GM19463 (cell line): ENCODE measurements at regions not wholly inside any gene's neighbourhood (a gene's known extent, or its start where the extent isn't known, plus 50 kb on each side); places are given as distances from the start of the nearest gene placed in this dataset.
"Not testable (repeated sequence)": the region's sequence is repeated elsewhere in the genome, so short reads cannot be mapped to it uniquely, and the experiment has no call there.

Experiments
- ATAC-seq: cut with Tn5 transposase; IDR thresholded peaks from one replicate; pipeline ENCODE4 v1.9.1; 2021; ENCODE audit warnings: mild to moderate bottlenecking, moderate library complexity; ENCODE audit not compliant: unreplicated experiment

GRCh38 chr1:217921126-217921904 is 290.2 kb downstream of the SPATA17 start:
- no peak for ATAC-seq

- ATAC-seq = no peak
Observed at GRCh38 chr1:217924924-217925323, 293.8 kb downstream of the SPATA17 start.

GRCh38 chr1:217929213-217929885 is 298.2 kb downstream of the SPATA17 start:
- ATAC-seq = no peak

DNA sequence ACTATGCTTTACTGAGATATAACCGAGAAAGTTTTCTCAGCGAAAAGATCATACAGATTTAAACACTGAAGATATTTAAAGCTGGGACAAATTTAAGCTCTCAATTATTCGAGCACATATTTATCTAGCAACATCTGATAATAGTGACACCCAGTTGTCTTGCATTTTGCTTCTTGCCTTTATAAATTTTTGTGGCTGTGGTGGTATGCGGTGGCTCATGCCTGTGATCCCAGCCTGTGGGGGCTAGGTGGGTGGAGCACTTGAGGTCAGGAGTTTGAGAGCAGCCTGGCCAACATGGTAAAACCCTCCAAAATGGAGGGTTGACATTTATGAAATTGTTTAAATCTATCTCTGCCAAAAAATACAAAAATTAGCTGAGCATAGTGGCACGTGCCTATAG is 312.2 kb downstream of the SPATA17 start:
- no peak for ATAC-seq

- no peak for ATAC-seq
Observed at GRCh38 chr1:217944550-217944949, 313.4 kb downstream of the SPATA17 start.

GRCh38 chr1:217946511-217946910 is 315.4 kb downstream of the SPATA17 start:
- ATAC-seq = no peak

- no peak for ATAC-seq
Observed at GRCh38 chr1:217948741-217949140, 317.6 kb downstream of the SPATA17 start.

- no peak for ATAC-seq
Observed at GRCh38 chr1:217953330-217953729, 322.2 kb downstream of the SPATA17 start.

- ATAC-seq = no peak
Observed at GRCh38 chr1:217953922-217954321, 322.8 kb downstream of the SPATA17 start.

DNA sequence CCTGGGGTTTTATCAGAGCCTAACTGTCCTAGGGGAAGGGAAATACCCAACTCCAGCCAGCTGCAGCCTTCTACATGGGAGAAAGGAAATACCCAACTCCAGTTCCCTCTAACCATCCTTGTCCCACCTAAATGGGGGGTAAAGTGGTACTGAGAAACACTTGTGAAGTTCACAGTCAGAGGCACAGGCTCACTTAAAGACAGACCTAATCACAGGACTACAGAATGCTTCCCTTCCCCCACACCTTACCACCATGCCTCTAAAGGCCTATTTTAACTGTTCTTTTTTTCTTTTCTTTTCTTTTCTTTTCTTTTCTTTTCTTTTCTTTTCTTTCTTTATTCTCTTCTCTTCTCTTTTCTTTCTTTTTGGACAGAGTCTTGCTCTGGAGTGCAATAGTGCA is 324.6 kb downstream of the SPATA17 start:
- ATAC-seq = no peak

GRCh38 chr1:217965156-217965786 is 319.8 kb upstream of the RRP15 start:
- ATAC-seq = no peak

GRCh38 chr1:217968085-217968484 is 317.0 kb upstream of the RRP15 start:
- no peak for ATAC-seq

DNA sequence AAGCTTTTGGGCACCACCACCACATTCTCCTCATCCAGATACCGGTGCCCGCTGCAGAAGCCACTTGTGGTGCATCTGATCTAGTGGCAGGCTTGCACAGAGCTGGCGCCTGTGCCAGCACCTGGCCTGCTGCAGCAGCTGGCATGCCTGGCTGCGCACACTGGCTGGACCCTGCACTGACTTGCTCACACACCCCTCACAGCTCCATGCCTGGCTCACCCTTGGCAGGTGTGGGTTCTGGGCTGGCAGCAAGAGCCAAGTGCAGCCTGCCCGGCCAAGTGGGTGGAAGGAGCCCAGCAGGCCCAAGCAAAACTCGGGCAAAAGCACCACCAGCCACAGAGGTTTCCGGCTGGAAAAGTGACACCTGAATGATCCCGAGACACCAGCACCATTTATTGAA is 315.7 kb upstream of the RRP15 start:
- ATAC-seq = no peak

DNA sequence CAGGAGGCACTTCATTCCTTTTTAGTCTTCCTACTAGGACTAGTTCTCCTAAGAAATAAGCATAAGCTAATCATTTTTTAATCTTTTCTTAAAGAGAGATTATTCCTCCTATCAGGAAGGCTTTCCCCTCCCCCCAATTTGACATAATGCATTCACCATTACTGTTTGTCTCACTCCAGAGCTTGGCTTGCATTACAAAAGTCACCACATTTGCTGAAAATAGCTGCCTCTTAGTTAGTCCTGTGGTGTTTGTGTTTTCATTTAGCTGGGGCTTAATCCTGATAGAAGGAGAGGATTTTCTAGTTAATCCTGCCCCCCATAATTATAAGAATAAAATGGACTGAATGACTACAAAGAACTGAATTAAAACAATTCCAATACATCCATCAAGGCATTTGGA is 307.1 kb upstream of the RRP15 start:
- no peak for ATAC-seq

DNA sequence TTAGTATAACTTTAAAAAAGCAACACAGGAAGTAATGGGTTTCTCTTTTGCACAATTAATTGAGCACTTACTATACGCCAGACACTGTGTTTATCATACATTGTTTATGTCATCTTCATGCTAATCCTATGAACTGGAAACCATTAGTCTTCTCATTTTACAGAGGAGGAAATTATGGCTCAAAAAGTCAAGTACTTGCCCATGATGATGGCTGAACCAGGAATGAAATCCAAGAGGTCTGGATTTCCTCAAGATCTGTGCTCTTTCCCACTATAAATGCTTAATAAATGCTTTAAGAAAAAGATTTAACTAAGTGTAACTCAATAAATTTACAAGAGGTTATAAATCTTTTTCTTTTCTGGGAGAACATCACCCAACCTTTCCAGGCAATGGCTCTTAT is 303.7 kb upstream of the RRP15 start:
- ATAC-seq = no peak

DNA sequence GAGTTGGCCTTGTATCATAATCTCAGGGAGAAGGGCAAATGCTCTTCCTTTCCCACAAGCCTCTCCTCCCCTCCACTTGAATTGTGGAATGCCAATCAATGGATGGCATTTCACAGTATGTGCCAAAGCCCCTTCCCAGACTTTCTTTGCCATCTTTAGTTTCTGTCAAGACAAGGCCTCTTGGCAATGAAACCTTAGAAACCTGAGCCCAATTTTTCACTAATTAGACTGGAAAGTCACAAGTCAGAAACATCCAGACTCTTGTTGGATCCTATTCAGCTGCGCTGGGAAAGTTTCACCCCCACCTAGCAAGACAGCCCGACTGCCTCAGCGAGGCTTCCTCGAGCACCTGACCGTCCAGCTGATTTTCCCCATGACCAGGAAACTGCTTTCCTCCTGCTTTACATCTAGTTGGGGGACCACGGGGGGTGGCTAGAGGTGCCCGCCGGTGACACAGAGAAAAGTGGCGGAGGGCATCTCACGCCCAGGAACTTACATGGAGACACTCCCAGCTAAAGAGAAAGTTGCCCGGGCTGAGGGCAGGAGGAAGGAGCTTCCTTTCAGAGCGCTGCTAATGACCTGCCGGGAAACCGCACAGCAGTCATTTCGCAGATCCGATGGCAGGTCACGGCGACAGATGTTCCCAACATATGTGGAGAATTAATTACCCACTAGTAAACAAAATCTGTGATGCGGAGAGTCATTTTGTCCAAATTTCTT is 302.6 kb upstream of the RRP15 start:
- ATAC-seq = no peak

GRCh38 chr1:217983051-217983375 is 302.1 kb upstream of the RRP15 start:
- ATAC-seq = no peak

- ATAC-seq = no peak
Observed at GRCh38 chr1:217985641-217986040, 299.5 kb upstream of the RRP15 start.

DNA sequence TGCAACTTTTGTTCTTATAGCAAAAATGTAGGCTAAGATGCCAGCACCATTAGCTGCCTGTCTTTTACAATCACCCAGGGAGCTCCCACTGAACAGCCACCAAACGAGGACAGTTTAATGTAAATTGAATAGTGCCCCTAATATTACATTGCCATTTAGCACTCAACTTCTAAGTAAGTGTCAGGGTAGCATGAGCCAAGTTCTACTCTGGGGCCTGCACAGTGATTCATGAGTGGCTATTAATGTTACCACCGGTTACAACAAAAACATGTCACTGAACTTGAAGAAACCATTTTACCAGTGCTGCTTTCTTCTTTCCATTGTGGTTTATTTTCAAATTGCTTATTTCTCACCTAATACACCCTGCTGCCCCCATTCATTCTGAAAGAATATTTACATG is 295.6 kb upstream of the RRP15 start:
- no peak for ATAC-seq

DNA sequence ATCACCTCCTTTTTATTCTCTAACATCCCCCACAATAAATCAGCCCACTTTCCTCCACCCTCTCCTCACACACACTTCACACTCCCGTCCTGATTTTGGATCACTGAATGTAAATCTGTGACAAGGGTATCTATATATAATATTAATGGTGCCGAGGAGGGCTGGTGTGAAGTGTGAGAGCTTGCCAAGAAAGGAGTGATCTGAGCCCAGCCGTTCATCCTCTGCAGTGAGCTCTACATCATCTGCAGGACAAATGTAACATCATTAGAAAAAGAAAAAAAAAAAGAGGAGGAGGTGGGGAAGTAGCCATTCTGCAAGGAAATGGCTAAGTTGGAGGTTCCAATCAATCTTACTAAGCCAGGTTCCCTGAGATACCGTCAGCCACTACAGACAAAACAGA is 291.7 kb upstream of the RRP15 start:
- no peak for ATAC-seq

GRCh38 chr1:218008296-218008695 is 276.8 kb upstream of the RRP15 start:
- ATAC-seq = not testable (repeated sequence)

DNA sequence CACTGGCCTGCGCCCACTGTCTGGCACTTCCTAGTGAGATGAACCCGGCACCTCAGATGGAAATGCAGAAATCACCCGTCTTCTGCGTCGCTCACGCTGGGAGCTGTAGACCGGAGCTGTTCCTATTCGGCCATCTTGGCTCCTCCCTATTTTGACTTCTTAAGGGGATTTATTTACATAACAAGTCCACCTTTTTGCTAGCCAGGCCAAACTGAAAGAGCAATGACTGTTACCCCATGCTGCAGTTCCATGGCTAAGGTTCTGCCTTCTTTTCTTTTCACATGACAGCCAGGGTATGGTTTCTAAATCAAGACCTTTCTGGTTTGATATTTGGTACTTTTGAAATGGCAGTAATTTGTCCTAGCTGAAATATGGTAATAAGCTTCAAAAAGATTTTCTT is 270.0 kb upstream of the RRP15 start:
- ATAC-seq = not testable (repeated sequence)
